AG08396 (cell line): ENCODE measurements at regions not wholly inside any gene's neighbourhood (a gene's known extent, or its start where the extent isn't known, plus 50 kb on each side); places are given as distances from the start of the nearest gene placed in this dataset.

ENCODE experiments used
- DNase-seq: peaks from one replicate; pipeline ENCODE4 v3.0.0; 2012; ENCODE audit warnings: low spot score, mixed read lengths

- DNase-seq = no peak
These were observed 393.9 kb downstream of the BCL11A start for GRCh38 chr2:60159519-60159918.

GRCh38 chr2:60158262-60158661, 395.2 kb downstream of the BCL11A start:
- DNase-seq = no peak

GRCh38 chr2:60157283-60157682, 396.2 kb downstream of the BCL11A start:
- DNase-seq = no peak

GRCh38 chr2:60154142-60154541, 399.3 kb downstream of the BCL11A start:
- no peak for DNase-seq

- peak; percentile 8 for DNase-seq
These were observed 401.1 kb downstream of the BCL11A start for GRCh38 chr2:60152226-60152833.

GRCh38 chr2:60149176-60149575, 404.3 kb downstream of the BCL11A start:
- DNase-seq = no peak

GRCh38 chr2:60148716-60149115, 404.7 kb downstream of the BCL11A start:
- no peak for DNase-seq

- no peak for DNase-seq
These were observed 413.3 kb downstream of the BCL11A start for GRCh38 chr2:60140185-60140584.

GRCh38 chr2:60136913-60137312, 416.5 kb downstream of the BCL11A start:
- DNase-seq = no peak

- no peak for DNase-seq
These were observed 426.3 kb downstream of the BCL11A start for GRCh38 chr2:60127191-60127590.

GRCh38 chr2:60125611-60126426, 427.6 kb downstream of the BCL11A start:
- DNase-seq = no peak

- DNase-seq = no peak
These were observed 433.7 kb downstream of the BCL11A start for GRCh38 chr2:60119778-60120177.

- no peak for DNase-seq
These were observed 434.5 kb downstream of the BCL11A start for GRCh38 chr2:60118917-60119316.

- DNase-seq = no peak
These were observed 435.4 kb downstream of the BCL11A start for GRCh38 chr2:60118061-60118460.

GRCh38 chr2:60116161-60116875, 437.1 kb downstream of the BCL11A start:
- DNase-seq = no peak

- DNase-seq = no peak
These were observed 443.7 kb downstream of the BCL11A start for GRCh38 chr2:60109744-60110143.

GRCh38 chr2:60106836-60107529, 446.5 kb downstream of the BCL11A start:
- no peak for DNase-seq

GRCh38 chr2:60105906-60106305, 447.5 kb downstream of the BCL11A start:
- DNase-seq = no peak

- no peak for DNase-seq
These were observed 448.6 kb downstream of the BCL11A start for GRCh38 chr2:60104514-60105505.

- no peak for DNase-seq
These were observed 453.4 kb downstream of the BCL11A start for GRCh38 chr2:60100034-60100433.

GRCh38 chr2:60098996-60099395, 454.5 kb downstream of the BCL11A start:
- DNase-seq = no peak
